Panc1 (cell line): ENCODE measurements at regions not wholly inside any gene's neighbourhood (a gene's known extent, or its start where the extent isn't known, plus 50 kb on each side); places are given as distances from the start of the nearest gene placed in this dataset.

Experiments used
- ATAC-seq: fragments of 200-7000 bp; cut with Tn5 transposase; 2 replicates; pipeline ENCODE4 v1.9.1; 2020; ENCODE audit warnings: mild to moderate bottlenecking, moderate library complexity
- BruUV-seq: library from RNA; stranded (reverse); fragments of 400-500 nt; replicated peaks from 2 replicates; lab custom pipeline; 2021; lab: Mats Ljungman, UMichigan
- CTCF ChIA-PET: fragments of 300-600 bp; sonication (Branson Sonifier 250); formaldehyde crosslinking; loops from one replicate; lab custom pipeline; 2022; ENCODE audit warnings: antibody characterized with exemption; lab: Charles Lee
- POLR2A ChIA-PET: fragments of 300-600 bp; sonication (Branson Sonifier 250); formaldehyde crosslinking; loops from one replicate; lab custom pipeline; 2022; ENCODE audit warnings: antibody characterized with exemption; lab: Charles Lee
- DNase-seq: peaks from one replicate; pipeline ENCODE4 v3.0.0-alpha.2; 2010; ENCODE audit warnings: low read depth, low spot score
- H3K27ac ChIP-seq: 2 replicates; pipeline ENCODE4 v1.5.1; 2011; ENCODE audit warnings: mild to moderate bottlenecking, low read length, inconsistent platforms
- H3K27me3 ChIP-seq: fragments of 200-500 bp; sonication (Bioruptor generic); 2 replicates; pipeline ENCODE4 v1.6.0; 2014; ENCODE audit warnings: low read length, inconsistent platforms; ENCODE audit not compliant: control insufficient read depth, insufficient read depth
- H3K36me3 ChIP-seq: fragments of 200-500 bp; sonication (Bioruptor generic); 2 replicates; pipeline ENCODE4 v1.5.1; 2014; ENCODE audit warnings: inconsistent platforms, mild to moderate bottlenecking, low read length, moderate library complexity; ENCODE audit not compliant: control insufficient read depth, insufficient read depth
- H3K4me1 ChIP-seq: 2 replicates; pipeline ENCODE4 v1.5.1; 2011; ENCODE audit warnings: inconsistent platforms, mild to moderate bottlenecking, low read length, moderate library complexity; ENCODE audit not compliant: control insufficient read depth, insufficient read depth
- H3K4me3 ChIP-seq, 2 experiments: 2 replicates each; pipeline ENCODE4 v1.5.1; 2011 to 2012; ENCODE audit warnings: low read depth in 2 of 2, low read length in 2 of 2, mild to moderate bottlenecking in 2 of 2, inconsistent platforms in 1 of 2, moderate library complexity in 1 of 2
- H3K9me3 ChIP-seq: fragments of 200-500 bp; sonication (Bioruptor generic); 2 replicates; pipeline ENCODE4 v1.5.1; 2014; ENCODE audit warnings: low read depth, mild to moderate bottlenecking, inconsistent platforms, low read length, moderate library complexity; ENCODE audit not compliant: control insufficient read depth, insufficient read depth
- POLR2AphosphoS5 ChIP-seq: IDR thresholded peaks from 2 replicates; pipeline ENCODE4 v1.6.1; 2012; ENCODE audit warnings: mild to moderate bottlenecking, low read depth, low read length, moderate library complexity
- REST ChIP-seq, 2 experiments: IDR thresholded peaks; 2 replicates each; pipeline ENCODE4 v1.6.1; 2011 to 2012; ENCODE audit warnings: low read depth in 2 of 2, control low read depth in 1 of 2, low read length in 1 of 2, mild to moderate bottlenecking in 1 of 2, moderate library complexity in 1 of 2; ENCODE audit not compliant: insufficient read depth in 1 of 2
- SIN3A ChIP-seq: IDR thresholded peaks from 2 replicates; pipeline ENCODE4 v1.6.1; 2012; ENCODE audit warnings: low read depth, mild to moderate bottlenecking, low read length, moderate library complexity, borderline replicate concordance; ENCODE audit not compliant: insufficient read depth
- TCF7L2 ChIP-seq: IDR thresholded peaks from 2 replicates; pipeline ENCODE4 v1.6.1; 2011; ENCODE audit warnings: mild to moderate bottlenecking, low read depth, low read length, inconsistent platforms
- in situ Hi-C: cut with HindIII; loops from 2 replicates; pipeline ENCODE4 v1.10.0; 2016; ENCODE audit warnings: low sequenced_read_pairs, low pct_unique_long_range_greater_than_20kb
- intact Hi-C: fragments of 100-400 bp; cut with micrococcal nuclease; formaldehyde crosslinking; loops from one replicate; pipeline ENCODE4 v1.10.0; 2022; ENCODE audit not compliant: unreplicated experiment
- TF ChIP-seq, protein P1 (sequence below): fragments of 450-650 bp; IDR thresholded peaks from 2 replicates; pipeline ENCODE4 v1.5.1; 2017; ENCODE audit warnings: mild to moderate bottlenecking

DNA sequence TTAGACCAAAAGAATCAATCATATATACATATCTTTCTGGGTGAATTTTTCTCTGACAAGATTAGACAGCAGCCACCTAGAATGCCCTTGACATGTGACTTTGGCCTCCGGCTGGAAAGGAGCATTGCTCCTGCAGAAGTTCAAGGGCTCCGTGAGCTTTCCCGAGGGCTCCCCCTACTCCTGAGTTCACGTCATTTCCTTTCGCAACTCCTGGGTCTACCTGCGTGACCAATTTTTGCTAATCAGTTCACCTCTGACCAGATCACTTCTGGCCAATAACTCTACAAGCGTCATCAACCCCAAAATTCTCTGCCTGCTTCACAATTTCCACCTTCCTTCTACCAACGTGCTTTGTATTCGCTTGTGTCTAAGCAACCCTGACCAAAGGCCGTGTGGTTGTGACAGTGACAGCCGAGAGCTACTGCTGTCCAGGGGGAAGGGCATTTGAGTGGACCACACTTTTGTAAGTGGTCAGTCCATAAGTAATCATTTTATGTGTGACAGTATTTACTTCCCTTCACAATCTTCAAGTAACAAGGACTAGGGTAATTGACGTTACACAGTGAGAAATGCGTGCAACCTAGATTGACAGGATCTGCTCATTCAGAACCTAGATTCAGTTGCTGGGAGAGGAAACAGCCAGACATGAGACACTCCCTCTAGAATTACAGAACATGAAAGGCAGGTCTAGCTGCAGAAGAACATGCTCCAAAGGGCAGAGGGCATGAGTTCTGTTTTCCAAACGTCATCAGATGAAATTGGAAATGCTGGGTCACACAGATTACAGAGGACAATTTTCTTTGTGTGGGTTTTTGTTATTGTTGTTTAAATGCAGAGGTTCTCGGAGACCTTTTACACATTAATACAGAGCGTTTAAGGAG, 145.9 kb upstream of the SPACA7 start:
- in situ Hi-C loops (no loop called here), intact Hi-C loops (no loop called here)
- CTCF ChIA-PET: no interaction called here
- Histone ChIP-seq H3K4me3 (no peak overlapping the region), H3K27ac (no peak overlapping the region), H3K27me3 (no peaks in the 10 kb centered on the region; the same call in 1 of the 2 replicates), H3K4me1 (no peaks in the 10 kb centered on the region), H3K9me3 (no peaks in the 10 kb centered on the region), H3K36me3 (no peaks in the 10 kb centered on the region)
- POLR2A ChIA-PET: no interaction called here
- no peak for TF ChIP-seq REST (IDR thresholded peaks at IDR 0.05; ENCODE audit: insufficient read depth in 1 of 2, low read depth in 2 of 2, low read length in 1 of 2)
- no peak for TF ChIP-seq TCF7L2
- TF ChIP-seq SIN3A: no peak
- no peak for TF ChIP-seq POLR2AphosphoS5
- no peak for DNase-seq
- no peak for ATAC-seq
- BruUV-seq: no TSS peak

GRCh38 chr13:112231451-112232083, 144.6 kb upstream of the SPACA7 start:
- DNase-seq (no peak), ATAC-seq (no peak)
- no peaks in the 10 kb centered on the region; the same call in 1 of the 2 replicates for H3K27me3 ChIP-seq
- no peak overlapping the region for H3K27ac ChIP-seq
- H3K4me3 ChIP-seq: no peak overlapping the region
- CTCF ChIA-PET: no interaction called here
- no peaks in the 10 kb centered on the region for H3K36me3 ChIP-seq
- intact Hi-C loops: no loop called here
- in situ Hi-C loops: no loop called here
- H3K4me1 ChIP-seq: no peaks in the 10 kb centered on the region
- TF ChIP-seq TCF7L2 (no peak), SIN3A (no peak), POLR2AphosphoS5 (no peak), REST (IDR thresholded peaks at IDR 0.05; ENCODE audit: insufficient read depth in 1 of 2, low read depth in 2 of 2, low read length in 1 of 2) (no peak)
- TF ChIP-seq, protein P1, sequence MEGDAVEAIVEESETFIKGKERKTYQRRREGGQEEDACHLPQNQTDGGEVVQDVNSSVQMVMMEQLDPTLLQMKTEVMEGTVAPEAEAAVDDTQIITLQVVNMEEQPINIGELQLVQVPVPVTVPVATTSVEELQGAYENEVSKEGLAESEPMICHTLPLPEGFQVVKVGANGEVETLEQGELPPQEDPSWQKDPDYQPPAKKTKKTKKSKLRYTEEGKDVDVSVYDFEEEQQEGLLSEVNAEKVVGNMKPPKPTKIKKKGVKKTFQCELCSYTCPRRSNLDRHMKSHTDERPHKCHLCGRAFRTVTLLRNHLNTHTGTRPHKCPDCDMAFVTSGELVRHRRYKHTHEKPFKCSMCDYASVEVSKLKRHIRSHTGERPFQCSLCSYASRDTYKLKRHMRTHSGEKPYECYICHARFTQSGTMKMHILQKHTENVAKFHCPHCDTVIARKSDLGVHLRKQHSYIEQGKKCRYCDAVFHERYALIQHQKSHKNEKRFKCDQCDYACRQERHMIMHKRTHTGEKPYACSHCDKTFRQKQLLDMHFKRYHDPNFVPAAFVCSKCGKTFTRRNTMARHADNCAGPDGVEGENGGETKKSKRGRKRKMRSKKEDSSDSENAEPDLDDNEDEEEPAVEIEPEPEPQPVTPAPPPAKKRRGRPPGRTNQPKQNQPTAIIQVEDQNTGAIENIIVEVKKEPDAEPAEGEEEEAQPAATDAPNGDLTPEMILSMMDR: no peak
- no TSS peak for BruUV-seq
- POLR2A ChIA-PET: no interaction called here
- H3K9me3 ChIP-seq: no peaks in the 10 kb centered on the region
